HG03175 (cell line): ENCODE measurements at regions not wholly inside any gene's neighbourhood (a gene's known extent, or its start where the extent isn't known, plus 50 kb on each side); places are given as distances from the start of the nearest gene placed in this dataset.

Experiments used
- ATAC-seq: cut with Tn5 transposase; IDR thresholded peaks from one replicate; pipeline ENCODE4 v1.9.1; 2021; ENCODE audit warnings: mild to moderate bottlenecking, moderate library complexity; ENCODE audit not compliant: unreplicated experiment

DNA sequence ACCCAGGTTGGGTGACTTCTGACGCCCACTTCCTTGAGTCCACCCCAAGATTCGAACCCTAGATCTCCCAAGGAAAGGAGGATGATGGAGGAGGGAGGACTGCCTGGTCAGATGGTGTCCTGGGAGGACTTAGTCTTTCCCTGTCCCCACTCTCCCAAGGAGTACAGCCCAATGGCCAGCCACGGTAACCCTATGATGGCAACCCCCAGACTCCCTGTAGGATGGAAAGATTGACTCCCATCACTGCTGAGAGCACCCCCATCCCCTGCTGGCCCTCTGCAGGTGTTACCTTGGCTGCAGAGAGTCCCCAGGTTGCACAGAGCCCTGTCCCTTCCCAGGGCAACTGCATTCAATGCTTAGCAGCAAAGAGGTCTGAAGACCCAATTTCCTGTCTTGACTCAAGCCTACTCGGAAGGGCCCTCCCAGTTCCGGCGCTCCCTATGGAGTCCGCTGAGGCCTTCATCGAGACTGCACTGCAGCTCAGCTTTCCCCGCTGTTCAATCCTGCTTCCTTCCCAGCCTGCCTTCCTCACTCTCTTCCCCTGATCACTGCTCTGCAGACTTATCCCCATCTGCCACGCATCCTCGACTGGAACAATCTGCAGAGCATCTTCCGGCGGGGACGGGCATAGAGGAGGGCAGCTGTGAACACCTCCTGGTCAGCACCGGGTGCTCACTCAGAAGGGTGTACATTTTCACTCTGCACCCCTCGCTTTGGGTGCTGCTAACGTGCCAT is 50.8 kb upstream of the OCM2 start:
- no peak for ATAC-seq

DNA sequence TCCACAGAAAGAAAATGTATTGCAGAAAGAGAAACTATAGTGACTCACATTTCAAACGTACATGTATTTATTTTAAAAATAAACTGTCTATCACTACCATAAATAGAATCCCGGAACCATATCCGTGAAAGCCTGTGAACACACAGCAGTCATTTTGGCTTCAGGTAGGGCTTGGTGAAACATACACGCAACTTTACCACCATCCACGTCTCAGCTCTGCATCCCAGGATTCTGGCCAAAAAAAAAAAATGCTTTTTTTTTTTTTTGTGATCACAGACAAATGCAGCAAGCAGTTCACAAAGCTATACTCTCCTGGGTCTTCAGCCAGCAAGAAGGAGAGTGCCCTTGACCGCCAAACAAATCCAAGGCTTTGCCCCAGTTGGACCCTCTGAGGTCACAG is 56.8 kb upstream of the OCM2 start:
- no peak for ATAC-seq

DNA sequence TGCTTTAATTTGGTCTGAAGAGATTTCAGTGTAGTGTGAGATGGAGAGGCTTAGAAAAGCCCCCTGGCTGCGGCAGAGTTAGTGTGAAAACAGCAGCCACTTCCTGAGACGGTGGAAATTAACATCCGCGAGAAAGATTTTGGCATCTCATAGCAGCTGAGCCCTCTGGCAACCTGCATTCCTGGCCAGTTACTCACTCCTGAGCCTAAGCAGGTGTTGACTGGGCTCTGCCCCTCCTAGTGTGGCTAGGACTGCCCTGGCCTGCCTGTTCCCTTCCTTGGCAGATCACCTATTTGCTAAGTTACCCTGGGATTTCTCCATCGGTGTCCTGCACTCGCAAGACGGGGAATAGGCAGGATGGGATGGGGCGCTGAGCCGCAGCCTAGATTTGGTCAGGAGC is 57.6 kb upstream of the LMTK2 start:
- ATAC-seq, result no peak

DNA sequence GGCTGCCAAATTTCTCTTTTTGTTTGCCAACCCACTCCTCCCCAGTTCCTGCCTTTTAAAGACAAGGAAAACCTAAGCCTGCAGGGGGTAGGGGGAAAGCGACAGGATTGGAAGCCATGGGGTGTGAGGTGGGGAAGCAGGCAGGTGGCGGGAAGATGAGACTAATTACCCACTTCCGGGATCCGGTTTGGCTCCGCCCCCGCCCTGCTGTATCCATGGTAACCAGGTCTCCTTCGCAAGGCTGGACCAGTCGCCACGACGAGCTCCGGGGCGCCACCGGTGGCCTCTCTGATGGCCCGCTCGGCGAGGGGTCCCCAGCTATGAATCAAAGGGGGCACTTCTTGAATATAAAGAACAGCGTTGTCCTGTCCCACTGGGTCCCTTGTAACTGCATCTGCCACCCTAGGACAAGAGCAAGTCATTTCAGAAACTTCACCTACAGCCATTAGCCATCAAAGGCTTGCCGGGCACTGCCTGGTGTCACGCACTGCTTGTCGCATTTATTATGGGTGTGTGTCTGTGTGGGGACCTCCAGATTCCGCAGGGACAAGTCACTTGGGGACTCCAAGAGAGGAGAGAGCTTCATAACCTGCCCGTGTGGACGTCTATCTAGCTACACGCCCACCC is 55.4 kb upstream of the LMTK2 start:
- ATAC-seq, result peak; percentile 70

DNA sequence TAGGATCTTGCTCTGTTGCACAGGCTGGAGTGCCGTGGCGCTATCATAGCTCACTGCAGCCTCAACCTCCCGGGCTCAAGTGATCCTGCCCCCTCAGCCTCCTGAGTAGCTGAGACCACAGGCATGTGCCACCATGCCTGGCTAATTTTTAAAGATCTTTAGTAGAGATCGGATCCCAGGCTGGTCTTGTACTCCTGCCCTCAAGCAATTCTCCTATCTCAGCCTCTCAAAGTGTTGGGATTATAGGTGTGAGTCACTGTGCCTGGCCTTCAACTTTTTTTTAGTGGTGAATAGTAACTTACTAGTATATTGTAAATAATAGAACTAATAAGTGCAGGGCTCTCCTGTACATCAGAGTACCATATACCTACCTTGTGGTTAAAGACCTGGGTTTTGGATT is 52.1 kb upstream of the LMTK2 start:
- no peak for ATAC-seq

DNA sequence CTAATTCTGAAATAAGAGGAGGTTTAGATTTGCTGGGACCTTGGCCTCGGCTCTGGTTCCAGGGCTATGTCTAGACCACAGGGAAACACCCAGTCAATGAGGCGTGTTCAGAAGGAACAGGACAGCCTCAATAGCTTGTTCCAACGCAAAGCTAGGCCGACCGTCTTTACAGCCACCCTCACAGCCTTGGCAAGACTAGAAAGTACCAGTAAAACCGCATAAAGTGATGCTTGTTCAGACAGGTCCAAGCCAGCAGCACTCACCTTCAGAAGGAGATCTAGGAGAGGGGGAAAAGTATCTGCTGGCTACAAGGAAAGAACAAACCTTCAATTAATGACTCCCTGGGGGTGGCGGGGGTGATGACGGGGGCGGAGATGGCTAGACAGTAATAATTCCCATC is 50.1 kb upstream of the LMTK2 start:
- ATAC-seq, result no peak
